Liver (tissue), 8 donors: ENCODE measurements at regions not wholly inside any gene's neighbourhood (a gene's known extent, or its start where the extent isn't known, plus 50 kb on each side); places are given as distances from the start of the nearest gene placed in this dataset.

Experiments used
- DNase-seq: peaks from one replicate; pipeline ENCODE4 v3.0.0-alpha.2; 2017; ENCODE audit warnings: low spot score
- H3K27ac ChIP-seq, 2 donors: one replicate each; pipeline ENCODE4 v1.7.0; 2013; ENCODE audit warnings: inconsistent platforms in 2 of 2, low read length in 2 of 2, control low read depth in 1 of 2, low read depth in 1 of 2, mild to moderate bottlenecking in 1 of 2
- H3K27me3 ChIP-seq, 4 donors: one replicate each; pipeline versions ENCODE4 v1.6.1 to v1.7.0; 2013; ENCODE audit warnings: low read length in 3 of 4, inconsistent platforms in 1 of 4, mild to moderate bottlenecking in 1 of 4, moderate library complexity in 1 of 4; ENCODE audit not compliant: control insufficient read depth in 4 of 4, insufficient read depth in 4 of 4
- H3K36me3 ChIP-seq, 4 donors: one replicate each; pipeline versions ENCODE4 v1.6.1 to v1.7.0; 2013; ENCODE audit warnings: low read length in 3 of 4, mild to moderate bottlenecking in 3 of 4, low read depth in 1 of 4, moderate library complexity in 1 of 4; ENCODE audit not compliant: control insufficient read depth in 4 of 4, insufficient read depth in 3 of 4
- H3K4me1 ChIP-seq, 4 donors: one replicate each; pipeline versions ENCODE4 v1.6.1 to v1.7.0; 2013; ENCODE audit warnings: low read length in 3 of 4, mild to moderate bottlenecking in 3 of 4, moderate library complexity in 1 of 4; ENCODE audit not compliant: control insufficient read depth in 4 of 4, insufficient read depth in 4 of 4
- H3K4me3 ChIP-seq, 3 donors: one replicate each; pipeline versions ENCODE4 v1.6.1 to v1.7.0; 2013; ENCODE audit warnings: low read length in 3 of 3, control low read depth in 1 of 3, low read depth in 1 of 3, mild to moderate bottlenecking in 1 of 3
- H3K9ac ChIP-seq, 2 donors: one replicate each; pipeline ENCODE4 v1.7.0; 2013; ENCODE audit warnings: low read length in 2 of 2, mild to moderate bottlenecking in 2 of 2, moderate library complexity in 2 of 2, control low read depth in 1 of 2, low read depth in 1 of 2
- H3K9me3 ChIP-seq, 4 donors: one replicate each; pipeline versions ENCODE4 v1.6.1 to v1.7.0; 2013; ENCODE audit warnings: low read length in 3 of 4; ENCODE audit not compliant: control insufficient read depth in 4 of 4
- CTCF ChIP-seq: fragments of 150-350 bp; IDR thresholded peaks from 2 replicates; pipeline ENCODE4 v1.5.1; 2017; ENCODE audit warnings: improper control_type of control experiment, low read depth, low read length; ENCODE audit not compliant: missing input control
- EGR1 ChIP-seq, 2 donors: IDR thresholded peaks; 2 replicates each; pipeline ENCODE4 v1.6.1; 2016 to 2018; ENCODE audit warnings: antibody characterized with exemption in 2 of 2, low read depth in 2 of 2
- FOXA1 ChIP-seq: IDR thresholded peaks from 2 replicates; pipeline ENCODE4 v1.6.1; 2016; ENCODE audit warnings: antibody characterized with exemption
- HNF4G ChIP-seq: IDR thresholded peaks from 2 replicates; pipeline ENCODE4 v1.6.1; 2016; ENCODE audit warnings: antibody characterized with exemption
- JUND ChIP-seq, 2 donors: IDR thresholded peaks; 2 replicates each; pipeline ENCODE4 v1.6.1; 2016; ENCODE audit warnings: antibody characterized with exemption in 2 of 2
- MAX ChIP-seq: IDR thresholded peaks from 2 replicates; pipeline ENCODE4 v1.6.1; 2016; ENCODE audit warnings: antibody characterized with exemption
- NR2F2 ChIP-seq: IDR thresholded peaks from 2 replicates; pipeline ENCODE4 v1.6.1; 2016; ENCODE audit warnings: antibody characterized with exemption
- RAD21 ChIP-seq, 2 donors: IDR thresholded peaks; 2 replicates each; pipeline ENCODE4 v1.6.1; 2016; ENCODE audit warnings: antibody characterized with exemption in 2 of 2, mild to moderate bottlenecking in 2 of 2
- REST ChIP-seq: IDR thresholded peaks from 2 replicates; pipeline ENCODE4 v1.6.1; 2016; ENCODE audit warnings: antibody characterized with exemption, mild to moderate bottlenecking
- RXRA ChIP-seq, 2 donors: IDR thresholded peaks; 2 replicates each; pipeline ENCODE4 v1.6.1; 2017 to 2018; ENCODE audit warnings: antibody characterized with exemption in 2 of 2, mild to moderate bottlenecking in 1 of 2
- SP1 ChIP-seq: IDR thresholded peaks from 2 replicates; pipeline ENCODE4 v1.6.1; 2018; ENCODE audit warnings: antibody characterized with exemption, mild to moderate bottlenecking
- ZBTB33 ChIP-seq: IDR thresholded peaks from 2 replicates; pipeline ENCODE4 v1.6.1; 2016; ENCODE audit warnings: antibody characterized with exemption
- WGBS: extraction: QIAGEN DNeasy Blood & Tissue Kit; methylation state at CpG from one replicate; pipeline ENCODE4 v1.1.7; 2013; 5-methylcytosine and 5-hydroxymethylcytosine counted together
- donor health status: healthy.
- donor health status: healthy.
- donor health status: healthy.
- donor health status: healthy.
- donor health status: healthy.

GRCh38 chrX:6812087-6812486 is 277.2 kb upstream of the VCX3A start:
- no peak for TF ChIP-seq NR2F2
- no peak for TF ChIP-seq HNF4G
- TF ChIP-seq RAD21 (IDR thresholded peaks at IDR 0.05): no peak
- TF ChIP-seq FOXA1: no peak
- no peak for TF ChIP-seq EGR1 (IDR thresholded peaks at IDR 0.05; ENCODE audit: low read depth in 2 of 2)
- no peak for TF ChIP-seq REST
- TF ChIP-seq MAX: no peak
- TF ChIP-seq SP1: no peak
- TF ChIP-seq JUND (IDR thresholded peaks at IDR 0.05): no peak
- no peak overlapping the region for H3K9ac ChIP-seq
- no peaks in the 10 kb centered on the region for H3K9me3 ChIP-seq
- WGBS: 92% methylated on average over 1 of the region's 1 CpG
- DNase-seq: no peak
- no peak overlapping the region for H3K4me3 ChIP-seq
- no peaks in the 10 kb centered on the region for H3K27me3 ChIP-seq
- no peak overlapping the region for H3K27ac ChIP-seq
- H3K36me3 ChIP-seq: no peaks in the 10 kb centered on the region
- no peaks in the 10 kb centered on the region for H3K4me1 ChIP-seq

- TF ChIP-seq EGR1 (IDR thresholded peaks at IDR 0.05; ENCODE audit: low read depth in 2 of 2) (no peak), CTCF (no peak), RXRA (IDR thresholded peaks at IDR 0.05) (no peak), NR2F2 (no peak), ZBTB33 (no peak), FOXA1 (no peak)
- H3K36me3 ChIP-seq: no peaks in the 10 kb centered on the region
- whole genome bisulfite sequencing: 86% methylated on average over 2 of the region's 2 CpGs
- no peaks in the 10 kb centered on the region for H3K27me3 ChIP-seq
- no peak for DNase-seq
- no peaks in the 10 kb centered on the region for H3K4me1 ChIP-seq
- no peak overlapping the region for H3K9ac ChIP-seq
- no peak overlapping the region for H3K27ac ChIP-seq
- H3K9me3 ChIP-seq: no peaks in the 10 kb centered on the region
- H3K4me3 ChIP-seq: no peak overlapping the region
These were observed 275.9 kb upstream of the VCX3A start for GRCh38 chrX:6810776-6811175.
